Heart left ventricle (tissue), 16 donors: ENCODE measurements at regions not wholly inside any gene's neighbourhood (a gene's known extent, or its start where the extent isn't known, plus 50 kb on each side); places are given as distances from the start of the nearest gene placed in this dataset.

Experiments
- ATAC-seq, 4 donors: fragments of 200-7000 bp; cut with Tn5 transposase; one replicate each; pipeline ENCODE4 v1.9.1; 2020 to 2022; ENCODE audit warnings: moderate library complexity in 4 of 4, mild to moderate bottlenecking in 3 of 4, moderate number of reproducible peaks in 1 of 4
- DNase-seq, 5 donors: peaks; one replicate each; pipeline ENCODE4 v3.0.0-alpha.2; 2020
- H3K27ac ChIP-seq, 12 donors: fragments of 200-600 bp; sonication (generic) in 4 of 12; one replicate each; pipeline versions ENCODE4 v1.5.0 to v1.8.0; 2016 to 2022; ENCODE audit warnings: mild to moderate bottlenecking in 2 of 12
- H3K27me3 ChIP-seq, 9 donors: fragments of 200-600 bp; sonication (generic) in 2 of 9; one replicate each; pipeline versions ENCODE4 v1.5.1 to v1.8.0; 2016 to 2022; ENCODE audit warnings: mild to moderate bottlenecking in 3 of 9
- H3K36me3 ChIP-seq, 9 donors: fragments of 200-600 bp; sonication (generic) in 2 of 9; one replicate each; pipeline versions ENCODE4 v1.5.0 to v1.8.0; 2018 to 2022; ENCODE audit warnings: mild to moderate bottlenecking in 2 of 9
- H3K4me1 ChIP-seq, 12 donors: fragments of 200-600 bp; sonication (generic) in 4 of 12; one replicate each; pipeline versions ENCODE4 v1.5.0 to v1.8.0; 2016 to 2022; ENCODE audit warnings: mild to moderate bottlenecking in 3 of 12
- H3K4me3 ChIP-seq, 12 donors: fragments of 200-600 bp; sonication (generic) in 4 of 12; one replicate each; pipeline versions ENCODE4 v1.5.0 to v1.8.0; 2017 to 2022; ENCODE audit warnings: mild to moderate bottlenecking in 9 of 12, moderate library complexity in 4 of 12
- H3K9me3 ChIP-seq, 12 donors: fragments of 200-600 bp; sonication (generic) in 4 of 12; one replicate each; pipeline versions ENCODE4 v1.5.0 to v1.8.0; 2016 to 2022; ENCODE audit warnings: mild to moderate bottlenecking in 1 of 12
- POLR2A ChIP-seq, 2 donors: fragments of 450-650 bp; IDR thresholded peaks; one replicate each; pipeline ENCODE4 v1.6.1; 2017; ENCODE audit warnings: antibody characterized with exemption in 2 of 2, mild to moderate bottlenecking in 2 of 2, moderate library complexity in 2 of 2
- WGBS, 4 donors: extraction: QIAGEN DNeasy Blood & Tissue Kit in 2 of 4; methylation state at CpG; one replicate each; pipeline versions ENCODE4 v1.1.5 to v1.1.7; 2013 to 2018; 5-methylcytosine and 5-hydroxymethylcytosine counted together
- intact Hi-C, 10 donors: fragments of 100-400 bp; cut with DNase I; formaldehyde crosslinking; loops; one replicate each; pipeline versions ENCODE4 v1.11.1 to v1.14.2; 2022
- TF ChIP-seq, protein P1 (sequence below), 12 donors: fragments of 200-600 bp; sonication (generic) in 4 of 12; IDR thresholded peaks; one replicate each; pipeline versions ENCODE4 v1.5.0 to v1.8.0; 2018 to 2022; ENCODE audit warnings: antibody characterized with exemption in 12 of 12, mild to moderate bottlenecking in 5 of 12
- donor health status: ischemic (EF 13 %, LVEDD 7.1; RV severe dilation, severe dysfunction).
- donor health status: healthy with polysubstance abuse.
- donor health status: DM: no; HTN: yes; CAD: no.
- donor health status: DM: no; HTN: no; CAD: no.
- donor health status: ischemic (EF 25% LVEDD 6.9; RV normal size, moderate dysfunction).
- donor health status: ischemic (EF 25% LVEDD 5.7; RV mildly dilated, moderate dysfunction).
- donor health status: healthy.
- donor health status: DM: yes; HTN: yes; CAD: no.
- donor health status: ischemic (EF 35%, LVEDD 5.7; RV mildly dilated, moderate dysfunction).
- donor health status: nonischemic (EF 11% LVEDD 7.7; RV severe dilation, severe dysfunction).
- donor health status: DM: yes; HTN: yes; CAD: no.
- donor health status: PGD.
- donor health status: ischemic (EF 29% LVEDD 5.4; RV normal size, mild dysfunction).
- donor health status: nonischemic (EF 23%, LVEDD 6.1; RV moderate dilation, normal function).

- Histone ChIP-seq H3K9me3 (peaks cover 0 to 12% (median 0%) of the 10 kb centered on the region in 12 donors), H3K4me1 (peaks cover 0 to 12% (median 0%) of the 10 kb centered on the region in 12 donors), H3K27me3 (no peaks in the 10 kb centered on the region), H3K4me3 (no peak overlapping the region), H3K27ac (peak overlapping the region in 5 of 12 donors; percentile 10 to 52 (median 35)), H3K36me3 (no peaks in the 10 kb centered on the region)
- peak in 3 of 4 donors; percentile 36 to 74 (median 45) for ATAC-seq
- no peak for TF ChIP-seq POLR2A (IDR thresholded peaks at IDR 0.05)
- TF ChIP-seq, protein P1, sequence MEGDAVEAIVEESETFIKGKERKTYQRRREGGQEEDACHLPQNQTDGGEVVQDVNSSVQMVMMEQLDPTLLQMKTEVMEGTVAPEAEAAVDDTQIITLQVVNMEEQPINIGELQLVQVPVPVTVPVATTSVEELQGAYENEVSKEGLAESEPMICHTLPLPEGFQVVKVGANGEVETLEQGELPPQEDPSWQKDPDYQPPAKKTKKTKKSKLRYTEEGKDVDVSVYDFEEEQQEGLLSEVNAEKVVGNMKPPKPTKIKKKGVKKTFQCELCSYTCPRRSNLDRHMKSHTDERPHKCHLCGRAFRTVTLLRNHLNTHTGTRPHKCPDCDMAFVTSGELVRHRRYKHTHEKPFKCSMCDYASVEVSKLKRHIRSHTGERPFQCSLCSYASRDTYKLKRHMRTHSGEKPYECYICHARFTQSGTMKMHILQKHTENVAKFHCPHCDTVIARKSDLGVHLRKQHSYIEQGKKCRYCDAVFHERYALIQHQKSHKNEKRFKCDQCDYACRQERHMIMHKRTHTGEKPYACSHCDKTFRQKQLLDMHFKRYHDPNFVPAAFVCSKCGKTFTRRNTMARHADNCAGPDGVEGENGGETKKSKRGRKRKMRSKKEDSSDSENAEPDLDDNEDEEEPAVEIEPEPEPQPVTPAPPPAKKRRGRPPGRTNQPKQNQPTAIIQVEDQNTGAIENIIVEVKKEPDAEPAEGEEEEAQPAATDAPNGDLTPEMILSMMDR (IDR thresholded peaks at IDR 0.05): no peak
- DNase-seq: no peak
- intact Hi-C loops: no loop called here
- WGBS, 4 donors: 36 to 42% (median 41%) methylated on average over 3 of the region's 3 CpGs
These were observed 388.9 kb downstream of the PPARGC1A start for GRCh38 chr4:23500894-23501449.

DNA sequence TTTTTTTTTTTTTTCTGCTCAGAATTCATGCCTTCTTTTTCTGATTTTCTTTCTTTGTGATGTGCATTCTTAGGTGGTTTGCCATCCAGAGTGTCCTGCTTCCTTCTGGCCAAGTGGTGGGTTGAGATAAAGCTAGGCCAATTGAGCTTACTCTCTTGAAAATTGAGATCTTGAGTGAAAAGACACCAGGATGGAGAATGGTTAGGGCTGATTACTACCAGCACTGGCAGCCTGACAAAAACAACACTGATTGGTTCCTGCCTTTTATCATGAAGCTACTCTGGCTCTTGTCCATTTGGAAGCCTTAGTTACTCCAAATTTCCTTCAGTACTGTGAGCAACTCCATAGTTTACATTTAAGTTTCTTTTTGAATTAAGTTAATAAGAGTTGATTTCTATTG, 404.0 kb downstream of the PPARGC1A start:
- no peak for ATAC-seq
- Histone ChIP-seq H3K36me3 (no peaks in the 10 kb centered on the region), H3K4me3 (no peak overlapping the region), H3K9me3 (peaks cover 0 to 5% (median 0%) of the 10 kb centered on the region in 12 donors), H3K27ac (no peak overlapping the region), H3K4me1 (peaks cover 0 to 17% (median 2%) of the 10 kb centered on the region in 12 donors), H3K27me3 (no peaks in the 10 kb centered on the region)
- intact Hi-C loops: no loop called here
- peak in 1 of 5 donors; percentile 27 for DNase-seq
- TF ChIP-seq, protein P1 (IDR thresholded peaks at IDR 0.05): no peak
- TF ChIP-seq POLR2A (IDR thresholded peaks at IDR 0.05): no peak

GRCh38 chr4:23484689-23485088, 405.2 kb downstream of the PPARGC1A start:
- H3K4me3 ChIP-seq: no peak overlapping the region
- H3K4me1 ChIP-seq: peaks cover 0 to 17% (median 2%) of the 10 kb centered on the region in 12 donors
- DNase-seq: no peak
- ATAC-seq: peak in 2 of 4 donors; percentile 26 to 55
- 9 to 16% (median 15%) methylated on average over 4 of the region's 4 CpGs for WGBS, 4 donors
- intact Hi-C loops: no loop called here
- H3K9me3 ChIP-seq: peaks cover 0 to 5% (median 0%) of the 10 kb centered on the region in 12 donors
- TF ChIP-seq POLR2A (IDR thresholded peaks at IDR 0.05): no peak
- TF ChIP-seq, protein P1 (IDR thresholded peaks at IDR 0.05): no peak
- H3K27ac ChIP-seq: no peak overlapping the region
- H3K36me3 ChIP-seq: no peaks in the 10 kb centered on the region
- no peaks in the 10 kb centered on the region for H3K27me3 ChIP-seq

- ATAC-seq (peak in 3 of 4 donors; percentile 10 to 70 (median 14)), DNase-seq (no peak)
- TF ChIP-seq, protein P1 (IDR thresholded peaks at IDR 0.05): no peak
- no peak for TF ChIP-seq POLR2A (IDR thresholded peaks at IDR 0.05)
- no peaks in the 10 kb centered on the region for H3K36me3 ChIP-seq
- no peak overlapping the region for H3K4me3 ChIP-seq
- WGBS, 4 donors: 40 to 61% (median 49%) methylated on average over 5 of the region's 5 CpGs
- no peaks in the 10 kb centered on the region for H3K27me3 ChIP-seq
- intact Hi-C loops: no loop called here
- H3K27ac ChIP-seq: no peak overlapping the region
- peaks cover 0 to 17% (median 2%) of the 10 kb centered on the region in 12 donors for H3K4me1 ChIP-seq
- H3K9me3 ChIP-seq: peaks cover 0 to 5% (median 0%) of the 10 kb centered on the region in 12 donors
These were observed 406.4 kb downstream of the PPARGC1A start for GRCh38 chr4:23483320-23483960.
